H1 (cell line): ENCODE measurements at regions not wholly inside any gene's neighbourhood (a gene's known extent, or its start where the extent isn't known, plus 50 kb on each side); places are given as distances from the start of the nearest gene placed in this dataset.

Source experiments
- CTCF ChIA-PET: fragments of 300-600 bp; sonication (Branson Sonifier 250); formaldehyde crosslinking; loops from one replicate; lab custom pipeline; 2021; ENCODE audit not compliant: partially characterized antibody; lab: Charles Lee
- POLR2A ChIA-PET: fragments of 300-600 bp; sonication (Branson Sonifier 250); formaldehyde crosslinking; loops from one replicate; lab custom pipeline; 2021; ENCODE audit warnings: inconsistent platforms; ENCODE audit not compliant: partially characterized antibody; lab: Charles Lee
- DNase-seq, 2 experiments: peaks; one replicate each; pipeline versions ENCODE4 v3.0.0 to v3.0.0-alpha.2; 2010 to 2022; ENCODE audit warnings: low spot score in 2 of 2, low read depth in 1 of 2, mixed read lengths in 1 of 2
- FAIRE-seq: peaks from 2 replicates; lab custom pipeline; 2011; peaks lifted over from hg19 to GRCh38; lab: Jason Lieb, UNC
- H2AFZ ChIP-seq: 2 replicates; pipeline ENCODE4 v1.8.1; 2012; ENCODE audit warnings: low read length, inconsistent platforms
- H2AK5ac ChIP-seq: 2 replicates; pipeline ENCODE4 v1.6.1; 2013; ENCODE audit warnings: low read depth, low read length
- H2BK120ac ChIP-seq: replicated peaks from 2 replicates; pipeline ENCODE3; 2013; ENCODE audit warnings: low read depth, low read length, inconsistent platforms
- H2BK12ac ChIP-seq: 2 replicates; pipeline ENCODE4 v1.6.1; 2013; ENCODE audit warnings: low read depth, low read length
- H2BK15ac ChIP-seq: 2 replicates; pipeline ENCODE4 v1.6.1; 2013; ENCODE audit warnings: low read length
- H2BK20ac ChIP-seq: 2 replicates; pipeline ENCODE4 v1.6.1; 2013; ENCODE audit warnings: low read length
- H2BK5ac ChIP-seq: 2 replicates; pipeline ENCODE4 v1.6.1; 2013; ENCODE audit warnings: low read depth, low read length
- H3K14ac ChIP-seq: 2 replicates; pipeline ENCODE4 v1.6.1; 2013; ENCODE audit warnings: inconsistent platforms; ENCODE audit not compliant: insufficient read length
- H3K18ac ChIP-seq: 2 replicates; pipeline ENCODE4 v1.6.1; 2013; ENCODE audit warnings: low read length; ENCODE audit errors: extremely low read depth
- H3K23ac ChIP-seq: 2 replicates; pipeline ENCODE4 v1.6.1; 2013; ENCODE audit warnings: inconsistent platforms; ENCODE audit not compliant: insufficient read length
- H3K23me2 ChIP-seq: 2 replicates; pipeline ENCODE4 v1.6.1; 2013; ENCODE audit warnings: low read depth, low read length
- H3K27ac ChIP-seq: 2 replicates; pipeline ENCODE4 v1.6.1; 2011; ENCODE audit warnings: low read depth, low read length, inconsistent platforms
- H3K27me3 ChIP-seq, 4 experiments: replicated peaks in 1 of 4; 1 replicate in 1 of 4; 2 replicates in 3 of 4; pipeline versions ENCODE4 v1.6.1 to v1.8.1; 2011 to 2013; ENCODE audit warnings: low read length in 3 of 4, mild to moderate bottlenecking in 3 of 4, inconsistent platforms in 2 of 4, mixed read lengths in 2 of 4, moderate library complexity in 1 of 4; ENCODE audit not compliant: control insufficient read depth in 3 of 4, insufficient read depth in 3 of 4; ENCODE audit errors: extremely low read depth in 1 of 4
- H3K36me3 ChIP-seq, 4 experiments: 2 replicates each; pipeline versions ENCODE4 v1.6.1 to v1.8.1; 2011 to 2013; ENCODE audit warnings: mild to moderate bottlenecking in 4 of 4, low read length in 3 of 4, moderate library complexity in 2 of 4, control low read depth in 1 of 4, inconsistent platforms in 1 of 4; ENCODE audit not compliant: insufficient read depth in 4 of 4, control insufficient read depth in 2 of 4
- H3K4ac ChIP-seq: replicated peaks from 2 replicates; pipeline ENCODE3; 2013; ENCODE audit warnings: low read length, low read depth, mixed read lengths, inconsistent platforms; ENCODE audit not compliant: insufficient read length
- H3K4me1 ChIP-seq, 4 experiments: replicated peaks in 1 of 4; 1 replicate in 1 of 4; 2 replicates in 3 of 4; pipeline versions ENCODE4 v1.6.1 to v1.8.1; 2011 to 2013; ENCODE audit warnings: low read length in 3 of 4, inconsistent platforms in 2 of 4, mixed read lengths in 1 of 4; ENCODE audit not compliant: insufficient read depth in 4 of 4, control insufficient read depth in 3 of 4
- H3K4me2 ChIP-seq, 2 experiments: 2 replicates each; pipeline versions ENCODE4 v1.6.1 to v1.8.1; 2011 to 2013; ENCODE audit warnings: low read depth in 2 of 2, low read length in 2 of 2, control low read depth in 1 of 2, inconsistent platforms in 1 of 2, mild to moderate bottlenecking in 1 of 2; ENCODE audit not compliant: insufficient read depth in 1 of 2
- H3K4me3 ChIP-seq, 4 experiments: fragments of 200-600, 300-600 bp in 1 of 4; sonication (generic), shearing (Covaris generic), sonication (Bioruptor Twin) in 1 of 4; 2 replicates each; pipeline versions ENCODE4 v1.5.1 to v1.8.1; 2011 to 2016; ENCODE audit warnings: low read length in 4 of 4, low read depth in 3 of 4, control low read depth in 2 of 4, inconsistent platforms in 2 of 4, mild to moderate bottlenecking in 2 of 4, mixed read lengths in 1 of 4, moderate library complexity in 1 of 4; ENCODE audit not compliant: insufficient read depth in 2 of 4; ENCODE audit errors: extremely low read depth in 1 of 4
- H3K56ac ChIP-seq: replicated peaks from 2 replicates; pipeline ENCODE3; 2013; ENCODE audit warnings: low read depth, mild to moderate bottlenecking, mixed read lengths, low read length, inconsistent platforms; ENCODE audit not compliant: insufficient read length
- H3K79me1 ChIP-seq: 2 replicates; pipeline ENCODE4 v1.6.1; 2013; ENCODE audit warnings: low read depth, low read length, control low read depth
- H3K79me2 ChIP-seq, 2 experiments: 2 replicates each; pipeline versions ENCODE4 v1.6.1 to v1.8.1; 2012 to 2013; ENCODE audit warnings: low read length in 2 of 2, mild to moderate bottlenecking in 2 of 2, inconsistent platforms in 1 of 2; ENCODE audit not compliant: insufficient read depth in 2 of 2, control insufficient read depth in 1 of 2
- H3K9ac ChIP-seq, 4 experiments: replicated peaks in 1 of 4; 1 replicate in 1 of 4; 2 replicates in 3 of 4; pipeline versions ENCODE4 v1.6.1 to v1.8.1; 2011 to 2013; ENCODE audit warnings: low read depth in 3 of 4, low read length in 3 of 4, control low read depth in 2 of 4, mild to moderate bottlenecking in 2 of 4, moderate library complexity in 2 of 4, inconsistent platforms in 1 of 4; ENCODE audit errors: extremely low read depth in 1 of 4
- H3K9me3 ChIP-seq, 2 experiments: 2 replicates each; pipeline versions ENCODE4 v1.6.1 to v1.8.1; 2012 to 2013; ENCODE audit warnings: mild to moderate bottlenecking in 2 of 2, moderate library complexity in 2 of 2, control low read depth in 1 of 2, inconsistent platforms in 1 of 2, low read depth in 1 of 2, low read length in 1 of 2, mixed read lengths in 1 of 2; ENCODE audit not compliant: insufficient read depth in 2 of 2
- H4K20me1 ChIP-seq, 2 experiments: replicated peaks in 1 of 2; 2 replicates each; pipeline versions ENCODE3 to v1.8.1; 2011 to 2013; ENCODE audit warnings: inconsistent platforms in 2 of 2, low read length in 2 of 2, mild to moderate bottlenecking in 1 of 2; ENCODE audit not compliant: insufficient read depth in 2 of 2, control insufficient read depth in 1 of 2
- H4K5ac ChIP-seq: 2 replicates; pipeline ENCODE4 v1.6.1; 2013; ENCODE audit warnings: low read length, low read depth, mixed read lengths, inconsistent platforms; ENCODE audit not compliant: insufficient read length
- H4K8ac ChIP-seq: 2 replicates; pipeline ENCODE4 v1.8.0; 2013; ENCODE audit warnings: mild to moderate bottlenecking, moderate library complexity, low read length, inconsistent platforms; ENCODE audit not compliant: insufficient read depth; ENCODE audit errors: extremely low read depth
- H4K91ac ChIP-seq: replicated peaks from 2 replicates; pipeline ENCODE3; 2013; ENCODE audit warnings: low read length, mixed read lengths, inconsistent platforms; ENCODE audit not compliant: insufficient read length
- ATF3 ChIP-seq: IDR thresholded peaks from 2 replicates; pipeline ENCODE4 v1.6.1; 2011; ENCODE audit warnings: low read depth, mild to moderate bottlenecking, low read length; ENCODE audit not compliant: insufficient read depth
- BACH1 ChIP-seq: IDR thresholded peaks from 2 replicates; pipeline ENCODE4 v1.6.1; 2012; ENCODE audit warnings: low read length, improper control_type of control experiment
- TCF12 ChIP-seq: IDR thresholded peaks from 2 replicates; pipeline ENCODE4 v1.6.1; 2011; ENCODE audit warnings: low read depth, mild to moderate bottlenecking, low read length
- WGBS, 2 experiments: shearing (Covaris generic) in 1 of 2; methylation state at CpG; one replicate each; pipeline versions ENCODE4 v1.1.6 to v1.1.7; 2013 to 2015; ENCODE audit warnings: low lambda C conversion rate in 2 of 2, mixed read lengths in 2 of 2, inconsistent platforms in 1 of 2, low coverage in 1 of 2, missing lambda C conversion rate in 1 of 2; ENCODE audit not compliant: insufficient replicate concordance in 2 of 2, insufficient coverage in 1 of 2, insufficient read length in 1 of 2; ENCODE audit errors: extremely low coverage in 1 of 2, missing lambda C conversion rate in 1 of 2; 5-methylcytosine and 5-hydroxymethylcytosine counted together

DNA sequence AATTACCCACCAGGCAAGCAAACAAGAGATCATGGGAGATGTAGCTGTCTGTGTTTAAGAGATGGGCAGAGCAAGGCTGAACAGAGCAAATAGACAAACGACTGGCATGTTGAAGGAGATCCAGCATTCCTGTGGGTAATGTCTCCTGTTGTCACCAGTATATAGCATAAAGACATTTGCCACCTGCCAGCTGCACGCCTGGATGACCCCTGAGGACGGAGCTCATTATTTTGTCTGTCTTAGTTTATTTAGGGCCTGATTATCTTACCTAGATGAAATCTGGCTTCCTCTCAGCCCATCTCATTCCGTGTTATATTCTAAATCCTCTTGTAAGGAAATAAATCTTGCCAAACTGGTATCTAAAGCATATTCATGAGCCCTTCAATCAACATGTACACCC, 510.3 kb upstream of the LINC00305 start:
- Histone ChIP-seq H4K20me1 (no peaks in the 10 kb centered on the region), H3K4me2 (no peak overlapping the region), H4K5ac (no peak overlapping the region), H4K91ac (no peak overlapping the region), H2BK20ac (no peak overlapping the region), H2BK5ac (no peak overlapping the region), H3K9ac (no peak overlapping the region), H3K4ac (no peak overlapping the region), H3K79me2 (no peaks in the 10 kb centered on the region), H3K14ac (no peak overlapping the region), H3K36me3 (no peaks in the 10 kb centered on the region), H3K23ac (no peak overlapping the region), H3K79me1 (no peaks in the 10 kb centered on the region), H2BK15ac (no peak overlapping the region), H4K8ac (no peak overlapping the region), H2BK12ac (no peak overlapping the region), H2AFZ (no peak overlapping the region), H3K18ac (no peak overlapping the region), H3K9me3 (no peaks in the 10 kb centered on the region), H3K4me3 (no peak overlapping the region), H3K4me1 (no peaks in the 10 kb centered on the region), H2BK120ac (no peak overlapping the region), H3K27me3 (no peaks in the 10 kb centered on the region), H3K27ac (no peak overlapping the region), H2AK5ac (no peak overlapping the region), H3K23me2 (no peaks in the 10 kb centered on the region), H3K56ac (no peak overlapping the region)
- no peak for DNase-seq
- no peak for TF ChIP-seq BACH1
- no peak for TF ChIP-seq ATF3
- TF ChIP-seq TCF12 = no peak
- WGBS, 2 experiments = 94% methylated on average over 4 of the region's 4 CpGs; no CpG with 5 or more reads in 1 of the 2 experiments
- FAIRE-seq = no peak
- ChIA-PET POLR2A (no interaction called here), CTCF (interaction anchor here (0.5 to 1.3 kb wide), 3 partner anchors 8 to 19 kb away, joined by 3 read pairs; no protein-coding TSS in a partner anchor)
